Stimulated activated CD8-positive, alpha-beta memory T cell treated with anti-CD3 and anti-CD28 coated beads, Interleukin-2, amount 100 ng/mL, for 1 hour (primary cell): ENCODE measurements at regions not wholly inside any gene's neighbourhood (a gene's known extent, or its start where the extent isn't known, plus 50 kb on each side); places are given as distances from the start of the nearest gene placed in this dataset.

Experiments used
- DNase-seq, 2 donors: peaks; one replicate each; pipeline ENCODE4 v3.0.0-alpha.2; 2020; ENCODE audit warnings: low read depth in 2 of 2

DNA sequence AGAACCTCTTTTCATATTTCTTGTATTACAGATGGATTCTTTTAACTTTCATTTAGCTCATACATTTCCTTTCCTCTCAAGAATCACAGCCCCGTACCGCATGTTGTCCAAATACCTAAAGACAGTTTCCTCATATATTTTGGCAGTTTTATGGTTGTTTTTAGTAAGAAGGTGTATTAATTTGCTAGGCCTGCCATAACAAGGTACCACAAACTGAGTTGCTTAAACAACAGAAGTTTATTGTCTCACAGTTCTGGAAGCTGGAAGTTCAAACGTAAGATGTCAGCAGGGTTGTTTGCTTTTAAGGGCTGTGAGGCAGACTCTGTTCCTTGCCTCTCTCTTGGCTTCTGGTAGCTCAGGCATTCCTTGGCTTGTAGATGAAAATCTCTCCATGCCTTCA lies 343.2 kb upstream of the TNP1 start:
- DNase-seq = no peak

DNA sequence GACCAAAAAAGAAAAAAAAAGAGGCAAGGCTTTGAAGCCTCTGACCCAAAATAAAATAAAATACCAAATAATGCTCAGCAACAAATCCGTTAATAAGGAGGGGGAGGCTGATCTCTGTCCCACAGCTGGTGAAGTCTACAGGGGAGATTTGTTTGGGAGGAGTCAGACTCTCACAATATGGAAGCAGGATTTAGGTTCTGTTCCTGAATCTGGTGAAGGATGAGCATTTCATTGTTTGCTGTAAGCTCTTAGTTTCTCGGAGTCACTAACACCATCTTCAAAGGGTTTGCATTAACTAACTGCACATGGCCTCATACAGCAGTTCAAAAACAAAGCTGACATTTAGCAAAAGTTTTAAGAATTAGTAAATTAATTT lies 339.4 kb upstream of the TNP1 start:
- no peak for DNase-seq

DNA sequence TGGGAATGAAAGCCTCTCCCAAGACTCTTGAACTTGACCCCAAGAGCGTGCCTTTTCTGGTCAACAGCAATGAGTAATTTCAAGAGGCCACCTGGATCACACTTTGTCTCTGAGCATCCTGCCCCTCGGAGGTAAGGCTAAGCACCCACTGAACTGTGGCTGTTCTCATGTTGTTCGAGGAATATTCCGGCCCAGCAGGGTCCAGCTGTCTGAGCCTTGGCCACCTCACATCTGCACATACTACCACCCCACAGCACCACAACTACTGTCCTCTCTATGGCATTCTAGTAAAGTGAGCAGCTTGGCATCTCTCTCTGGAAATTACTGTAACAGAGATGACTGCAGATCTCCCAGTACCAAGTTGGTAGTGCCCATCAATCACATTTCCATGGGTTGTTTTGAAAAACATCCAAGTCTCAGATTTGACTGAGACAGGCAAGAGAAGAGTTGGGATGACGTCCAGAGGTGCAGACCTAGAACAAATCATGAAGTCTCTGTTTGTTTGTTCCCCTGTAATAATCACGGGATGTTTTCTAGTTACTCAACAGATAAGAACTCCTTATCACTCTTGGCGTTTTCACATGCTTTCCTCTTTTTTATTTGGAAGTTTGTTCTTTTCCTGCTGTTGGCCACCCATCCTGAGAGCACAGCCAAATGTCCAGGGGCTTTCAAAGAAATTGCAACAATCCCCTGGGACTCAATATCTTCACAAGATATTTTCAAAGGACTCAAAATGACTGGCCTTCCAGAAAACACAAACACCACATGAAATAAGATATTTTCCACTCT lies 336.0 kb upstream of the TNP1 start:
- no peak for DNase-seq

GRCh38 chr2:217195016-217195415 lies 335.2 kb upstream of the TNP1 start:
- DNase-seq = no peak

DNA sequence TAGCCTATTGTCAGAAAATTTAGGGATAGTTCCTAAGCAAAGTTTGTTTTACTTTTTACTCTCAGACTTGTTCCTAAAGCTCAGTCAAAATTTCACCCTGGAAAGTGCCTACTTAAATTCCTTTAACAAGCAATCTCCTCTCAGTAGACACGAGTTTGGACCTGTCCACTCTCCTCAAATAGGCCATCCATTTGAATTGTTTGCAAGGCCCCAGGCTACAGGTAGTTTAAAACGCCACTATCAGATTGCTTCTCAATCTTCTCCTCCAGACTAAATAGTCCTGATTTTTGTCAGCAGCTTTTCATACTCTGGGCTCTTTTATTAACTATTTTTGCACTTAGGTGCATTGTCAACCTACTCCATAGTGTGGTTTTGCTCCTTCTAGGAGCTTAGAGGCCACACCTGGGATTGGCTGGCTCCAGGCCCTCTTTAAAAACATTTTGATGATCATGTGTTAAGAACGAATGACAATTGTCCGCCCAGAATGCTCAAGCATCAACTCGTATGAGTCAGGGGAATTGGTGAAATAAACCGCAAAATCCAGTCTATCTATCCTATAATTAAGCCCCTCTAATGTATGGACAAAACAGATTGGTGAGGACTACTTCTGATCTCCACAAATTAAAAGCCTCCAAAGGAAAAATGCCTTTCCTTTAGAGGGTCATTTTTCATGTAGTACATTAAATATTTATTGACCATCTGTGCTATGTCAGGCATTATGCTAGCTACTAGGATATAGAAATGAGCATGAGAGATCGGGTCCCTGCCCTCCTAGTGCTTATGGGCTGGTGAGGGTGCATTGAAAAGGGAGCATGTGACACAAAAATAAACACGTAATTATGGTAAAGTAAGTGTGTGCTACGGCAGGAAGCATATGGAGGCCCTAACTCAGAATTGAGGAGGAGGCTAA lies 333.8 kb upstream of the TNP1 start:
- DNase-seq = no peak

- DNase-seq = no peak
Observed at GRCh38 chr2:217192366-217192765, 332.5 kb upstream of the TNP1 start.

DNA sequence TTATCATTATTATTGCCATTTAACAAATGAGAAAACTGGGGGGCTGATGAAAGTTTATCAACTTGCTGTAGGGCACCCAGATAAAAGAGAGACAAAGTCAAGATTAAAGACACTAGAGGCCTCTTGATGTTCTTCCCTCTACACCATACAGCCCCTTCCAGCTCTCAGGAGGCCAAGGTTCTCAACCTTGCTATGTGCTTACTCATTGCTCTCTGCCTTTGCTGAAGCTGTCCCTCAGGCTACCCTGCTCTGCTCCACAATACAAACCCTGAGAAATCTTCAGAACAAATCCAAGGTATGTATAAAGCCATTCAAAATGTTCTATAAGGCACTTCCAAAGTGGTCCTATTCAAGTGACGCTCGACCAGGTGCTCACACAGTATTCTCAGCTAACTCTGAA lies 329.9 kb upstream of the TNP1 start:
- no peak for DNase-seq

- no peak for DNase-seq
Observed at GRCh38 chr2:217189131-217189530, 329.3 kb upstream of the TNP1 start.

- no peak for DNase-seq
Observed at GRCh38 chr2:217186668-217187159, 326.9 kb upstream of the TNP1 start.

GRCh38 chr2:217186152-217186551 lies 326.3 kb upstream of the TNP1 start:
- no peak for DNase-seq

DNA sequence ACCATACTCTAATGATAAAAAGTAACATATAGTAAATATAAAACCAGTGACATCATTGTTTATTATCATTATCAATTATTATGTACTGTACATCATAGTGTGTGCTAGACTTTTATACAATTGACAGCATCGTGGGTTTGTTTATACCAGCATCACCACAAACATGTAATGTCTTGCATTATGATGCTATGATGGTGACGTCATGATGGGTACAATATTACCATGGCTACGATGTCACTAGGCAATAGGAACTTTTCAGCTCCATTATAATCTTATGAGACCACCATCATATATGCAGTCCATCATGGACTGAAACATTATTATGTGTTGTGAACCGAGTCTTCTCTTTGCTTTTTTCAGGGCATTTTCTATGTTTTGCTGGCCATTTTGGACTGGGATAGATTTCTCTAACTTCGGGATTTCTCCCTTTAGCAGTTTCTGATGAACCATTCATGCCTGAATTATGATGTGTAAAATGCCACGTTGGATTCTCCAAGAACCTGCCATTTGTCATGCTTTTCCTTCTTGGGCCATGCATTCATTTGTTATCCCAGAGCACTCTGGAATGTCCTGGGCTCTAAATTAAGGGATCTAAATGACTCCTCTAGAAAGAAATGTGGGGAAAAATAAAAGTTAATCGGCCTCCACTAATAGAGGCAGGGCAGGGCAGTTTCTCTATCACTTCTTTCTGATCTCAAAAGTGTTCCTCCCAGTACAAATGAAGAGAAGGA lies 325.6 kb upstream of the TNP1 start:
- DNase-seq = no peak

GRCh38 chr2:217184242-217184641 lies 324.4 kb upstream of the TNP1 start:
- DNase-seq = no peak

- no peak for DNase-seq
Observed at GRCh38 chr2:217183471-217183870, 323.6 kb upstream of the TNP1 start.

- DNase-seq = no peak
Observed at GRCh38 chr2:217182926-217183325, 323.1 kb upstream of the TNP1 start.

DNA sequence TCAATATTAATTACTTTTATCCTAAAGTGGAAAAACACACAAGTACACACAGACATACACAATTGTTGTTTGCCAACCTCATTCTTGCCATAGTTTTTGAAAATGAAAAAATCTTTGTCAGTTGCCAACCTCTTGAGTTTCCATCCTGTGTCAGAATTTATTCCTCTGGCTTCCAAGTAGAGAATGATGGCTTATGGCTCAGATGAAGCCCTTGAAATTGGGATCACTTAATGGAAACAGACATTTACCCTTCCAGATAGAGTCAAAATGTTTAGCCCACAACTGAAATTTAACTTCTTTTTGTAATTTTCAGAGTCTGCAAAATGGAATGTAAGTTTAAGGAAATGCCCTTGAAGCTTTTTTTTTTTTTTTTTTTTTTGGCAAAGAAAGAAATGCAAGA lies 321.6 kb upstream of the TNP1 start:
- no peak for DNase-seq

DNA sequence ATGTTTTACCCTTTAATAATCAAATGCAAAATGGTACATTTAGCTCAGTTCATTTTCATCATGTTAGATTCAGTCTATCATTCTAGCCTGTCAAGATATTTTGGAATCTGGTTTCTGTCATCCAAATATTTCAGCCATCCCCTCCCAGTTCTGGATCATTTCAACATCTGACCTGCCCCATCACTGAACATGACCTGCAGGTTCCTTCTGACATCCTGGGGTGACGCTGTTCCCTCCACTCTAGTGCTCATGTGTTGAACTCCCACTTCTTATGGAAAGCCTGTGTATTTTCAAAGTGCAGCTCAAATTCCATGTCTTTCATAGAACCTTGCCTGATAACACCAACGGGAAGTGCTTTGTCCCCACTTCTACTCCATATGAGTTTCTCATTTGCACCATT lies 320.0 kb upstream of the TNP1 start:
- no peak for DNase-seq

- no peak for DNase-seq
Observed at GRCh38 chr2:217178341-217178740, 318.5 kb upstream of the TNP1 start.

DNA sequence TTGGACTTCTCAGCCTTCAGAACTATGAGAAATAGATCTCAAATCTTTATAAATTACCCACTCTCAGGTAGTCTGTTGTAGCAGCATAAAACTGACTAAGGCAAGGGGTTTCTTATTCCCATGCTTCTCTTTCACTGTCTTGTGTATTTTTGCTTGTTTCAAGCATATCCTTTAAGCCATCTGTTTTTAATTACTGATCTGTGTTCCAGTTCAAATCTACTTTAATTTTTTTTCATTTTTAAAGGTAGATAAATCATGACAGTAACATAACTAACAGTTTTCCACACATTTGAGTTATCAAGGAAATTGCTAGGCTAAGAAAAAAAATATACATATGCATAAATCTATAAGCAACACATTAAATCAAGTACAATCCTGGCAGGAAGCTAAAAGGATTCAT lies 317.9 kb upstream of the TNP1 start:
- DNase-seq = no peak

DNA sequence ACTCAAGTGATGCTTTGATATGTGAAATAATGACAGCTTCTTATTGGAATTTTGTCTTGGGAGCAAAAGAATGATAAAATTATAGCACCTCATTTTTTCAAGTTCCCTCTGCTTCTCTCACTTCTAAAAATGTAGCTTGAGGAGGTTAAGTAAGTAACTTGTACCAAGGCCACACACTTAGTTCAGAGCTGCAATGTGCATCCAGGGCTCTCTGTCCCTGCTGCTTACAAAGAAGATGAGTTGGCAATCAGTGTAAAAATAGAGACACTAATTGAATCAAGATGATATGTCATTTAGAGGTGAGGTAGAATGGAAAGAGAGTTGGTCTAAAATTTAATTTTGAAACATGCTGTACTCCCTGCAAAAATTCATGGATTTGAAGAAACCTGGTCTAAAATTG lies 312.0 kb upstream of the TNP1 start:
- no peak for DNase-seq

DNA sequence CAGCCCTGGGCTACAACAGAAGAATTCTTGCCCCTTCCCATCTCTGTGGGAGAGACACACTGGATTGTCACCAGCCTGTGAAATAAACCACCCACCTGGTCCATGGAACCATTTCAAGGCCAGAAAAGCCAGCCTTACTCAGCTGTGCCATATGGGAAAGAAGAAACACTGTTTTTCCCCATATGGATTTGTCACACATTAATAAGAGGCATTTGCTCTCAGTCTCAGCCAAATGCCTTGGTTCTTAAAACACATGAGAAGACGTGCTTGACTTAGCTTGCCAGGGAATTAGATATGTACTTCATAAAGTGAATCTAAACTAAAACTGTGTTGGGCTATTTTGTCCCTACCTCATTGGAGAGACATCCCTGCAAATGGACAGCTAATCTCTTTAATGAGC lies 308.6 kb upstream of the TNP1 start:
- DNase-seq = no peak

GRCh38 chr2:217167531-217167930 lies 307.7 kb upstream of the TNP1 start:
- no peak for DNase-seq

GRCh38 chr2:217166241-217166850 lies 306.5 kb upstream of the TNP1 start:
- DNase-seq = no peak
